AG10803 (cell line): ENCODE measurements at regions not wholly inside any gene's neighbourhood (a gene's known extent, or its start where the extent isn't known, plus 50 kb on each side); places are given as distances from the start of the nearest gene placed in this dataset.

Experiments used
- DNase-seq: peaks from one replicate; pipeline ENCODE4 v3.0.0; 2010; ENCODE audit warnings: low read depth
- H3K4me3 ChIP-seq: 2 replicates; pipeline ENCODE4 v1.5.1; 2011; ENCODE audit warnings: mild to moderate bottlenecking, low read length, control low read depth
- TF ChIP-seq, protein P1 (sequence below): conservative IDR thresholded peaks from 2 replicates; pipeline ENCODE4 v1.5.1; 2011; ENCODE audit warnings: mild to moderate bottlenecking, low read length, control low read depth, inconsistent platforms

DNA sequence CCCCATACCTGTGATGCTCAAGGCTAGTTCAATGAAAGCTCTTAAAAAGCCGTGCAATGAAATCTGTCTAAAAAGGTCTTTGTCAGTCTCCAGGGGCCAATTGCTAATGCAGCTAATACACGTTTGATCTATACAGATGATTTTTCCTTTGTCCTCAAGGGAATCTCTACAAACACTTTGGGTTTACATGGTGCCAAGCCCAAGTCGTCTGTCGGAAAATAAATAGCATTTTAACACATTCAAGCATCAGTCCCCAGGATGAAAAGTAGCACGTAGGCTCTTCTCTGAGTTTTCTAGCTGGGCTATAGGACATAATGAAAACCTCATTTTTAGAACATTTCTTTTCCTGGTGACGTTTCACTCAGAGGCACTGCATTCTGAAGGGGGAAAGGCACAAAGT lies 477.4 kb upstream of the WWC1 start:
- TF ChIP-seq, protein P1, sequence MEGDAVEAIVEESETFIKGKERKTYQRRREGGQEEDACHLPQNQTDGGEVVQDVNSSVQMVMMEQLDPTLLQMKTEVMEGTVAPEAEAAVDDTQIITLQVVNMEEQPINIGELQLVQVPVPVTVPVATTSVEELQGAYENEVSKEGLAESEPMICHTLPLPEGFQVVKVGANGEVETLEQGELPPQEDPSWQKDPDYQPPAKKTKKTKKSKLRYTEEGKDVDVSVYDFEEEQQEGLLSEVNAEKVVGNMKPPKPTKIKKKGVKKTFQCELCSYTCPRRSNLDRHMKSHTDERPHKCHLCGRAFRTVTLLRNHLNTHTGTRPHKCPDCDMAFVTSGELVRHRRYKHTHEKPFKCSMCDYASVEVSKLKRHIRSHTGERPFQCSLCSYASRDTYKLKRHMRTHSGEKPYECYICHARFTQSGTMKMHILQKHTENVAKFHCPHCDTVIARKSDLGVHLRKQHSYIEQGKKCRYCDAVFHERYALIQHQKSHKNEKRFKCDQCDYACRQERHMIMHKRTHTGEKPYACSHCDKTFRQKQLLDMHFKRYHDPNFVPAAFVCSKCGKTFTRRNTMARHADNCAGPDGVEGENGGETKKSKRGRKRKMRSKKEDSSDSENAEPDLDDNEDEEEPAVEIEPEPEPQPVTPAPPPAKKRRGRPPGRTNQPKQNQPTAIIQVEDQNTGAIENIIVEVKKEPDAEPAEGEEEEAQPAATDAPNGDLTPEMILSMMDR, result no peak
- H3K4me3 ChIP-seq, result no peak overlapping the region
- peak; percentile 45 for DNase-seq

DNA sequence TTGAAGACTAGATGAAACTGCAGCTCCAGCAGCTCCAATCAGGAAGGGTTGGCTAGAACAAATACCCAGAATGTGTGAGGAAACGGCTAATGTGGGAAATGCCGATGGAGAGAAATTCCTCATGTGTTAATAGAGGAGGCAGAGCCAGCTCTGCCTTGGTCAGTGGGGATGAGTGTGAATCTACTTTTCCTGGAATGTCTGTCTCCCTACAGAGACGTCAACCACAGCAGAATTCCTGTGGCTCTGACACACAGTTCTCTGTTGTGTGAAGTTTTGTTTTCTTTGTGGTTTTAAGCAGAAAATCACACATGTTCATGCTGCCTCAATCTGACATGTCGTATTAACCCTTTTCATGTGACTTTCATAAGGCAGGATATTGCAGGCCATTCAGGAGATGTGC lies 476.6 kb upstream of the WWC1 start:
- TF ChIP-seq, protein P1, result no peak
- H3K4me3 ChIP-seq, result no peak overlapping the region
- peak; percentile 99 for DNase-seq

DNA sequence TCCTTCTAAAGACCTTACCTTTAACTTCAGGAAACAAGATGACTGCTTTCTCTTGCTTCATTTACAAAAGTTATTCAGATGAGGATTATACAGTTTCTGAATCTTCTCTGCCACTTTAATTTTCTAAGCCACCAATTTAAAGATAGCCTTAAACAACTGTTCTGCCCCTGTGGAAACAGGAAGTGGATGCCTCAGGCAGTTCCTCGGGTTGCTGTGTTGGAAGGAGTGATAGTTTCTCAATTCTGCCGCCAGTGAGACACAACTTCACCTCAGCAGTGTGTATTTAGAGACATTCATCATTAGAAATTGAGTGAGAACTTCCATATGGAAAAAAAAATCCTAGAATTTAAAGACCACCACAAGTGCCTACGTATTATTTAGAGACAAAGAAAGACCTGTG lies 475.1 kb upstream of the WWC1 start:
- DNase-seq, result peak; percentile 60
- TF ChIP-seq, protein P1, result no peak
- no peak overlapping the region for H3K4me3 ChIP-seq

- TF ChIP-seq, protein P1, result no peak
- H3K4me3 ChIP-seq, result no peak overlapping the region
- DNase-seq, result no peak
Observed at GRCh38 chr5:167816864-167817263, 474.6 kb upstream of the WWC1 start.

DNA sequence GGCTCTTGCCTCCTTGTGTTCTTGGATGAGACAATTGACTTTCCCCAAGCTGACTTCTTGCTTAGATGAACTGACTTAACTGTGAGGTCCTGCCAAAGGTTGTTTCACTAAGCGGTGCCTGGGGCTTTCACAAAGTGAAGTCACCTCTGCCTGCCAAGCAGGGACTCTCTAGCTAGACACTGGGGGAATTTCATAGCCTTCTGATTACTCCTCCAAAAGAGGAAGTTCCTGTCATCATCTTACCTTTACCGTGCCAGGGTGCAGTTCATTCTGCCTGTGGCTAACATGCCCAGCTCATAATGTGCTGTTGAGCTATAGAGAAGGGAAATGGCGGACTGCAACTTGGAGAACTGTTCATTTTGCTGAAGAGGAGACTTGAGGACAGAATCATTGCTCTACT lies 472.0 kb upstream of the WWC1 start:
- no peak for DNase-seq
- no peak overlapping the region for H3K4me3 ChIP-seq
- TF ChIP-seq, protein P1, result no peak

DNA sequence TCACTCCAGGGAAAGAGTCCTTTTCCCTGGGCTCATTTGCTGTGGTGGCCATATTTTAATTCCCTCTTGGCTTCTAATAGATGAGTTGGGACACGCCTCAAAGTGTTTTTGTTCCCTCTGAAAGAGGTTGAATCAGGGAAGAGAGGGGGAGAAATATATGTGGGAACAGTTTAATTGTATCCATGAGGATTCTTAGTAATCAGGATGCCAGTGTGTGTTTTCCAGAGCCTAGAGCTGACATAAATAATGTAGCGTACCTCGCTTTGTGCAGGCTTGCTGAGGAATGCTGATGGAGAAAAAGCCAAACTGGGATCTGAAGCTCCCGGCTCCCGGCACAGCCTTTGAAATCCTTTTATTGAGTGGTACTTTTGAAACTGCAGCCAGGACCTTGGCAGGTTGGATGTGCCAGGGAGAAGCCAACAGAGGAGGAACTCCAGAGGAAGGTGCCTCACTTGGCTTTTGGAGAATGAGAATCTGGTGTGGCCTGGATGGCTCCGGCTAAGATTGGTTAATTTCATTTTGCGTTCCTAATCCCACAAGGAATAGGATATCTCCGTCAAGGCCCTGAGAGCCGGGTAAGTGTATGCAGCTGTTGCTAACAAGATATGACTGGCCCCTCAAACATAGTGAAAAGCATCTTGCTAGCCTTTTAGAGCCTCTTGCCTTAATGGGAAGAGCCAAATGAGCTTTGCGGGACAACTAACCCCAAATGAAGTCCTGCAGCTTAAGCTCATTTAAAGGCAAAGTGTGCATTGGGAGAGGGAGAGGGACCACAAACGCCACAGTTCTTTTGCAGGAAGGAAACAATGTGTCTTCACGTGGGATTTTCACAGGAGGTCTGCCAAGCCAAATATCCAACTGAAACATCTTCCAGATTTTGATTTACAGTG lies 471.1 kb upstream of the WWC1 start:
- TF ChIP-seq, protein P1, result no peak
- peak; percentile 49 for DNase-seq
- H3K4me3 ChIP-seq, result 0 out of 2 replicates have a peak overlapping the region, but pooled peaks have one; percentile 4

DNA sequence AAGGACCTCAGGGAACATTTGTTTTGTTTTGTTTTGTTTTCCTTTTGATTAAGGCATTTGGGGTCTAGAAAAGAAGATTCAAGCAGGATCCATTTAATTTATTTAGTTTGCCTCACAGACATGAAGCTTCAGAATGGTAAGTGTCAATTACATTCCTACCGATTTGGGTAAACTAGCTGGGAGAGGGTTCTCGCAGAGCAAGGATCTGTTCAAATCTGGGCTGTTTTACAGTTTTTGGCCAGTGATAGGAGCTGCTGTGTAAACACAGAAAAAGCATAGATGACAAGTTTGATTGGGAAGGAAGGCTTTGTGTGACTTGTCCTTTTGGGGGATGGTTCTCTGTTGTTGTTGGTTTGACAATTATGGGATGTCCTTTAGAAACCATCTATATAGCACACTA lies 470.3 kb upstream of the WWC1 start:
- H3K4me3 ChIP-seq, result no peak overlapping the region
- DNase-seq, result peak; percentile 40
- TF ChIP-seq, protein P1, result no peak; the same call in 1 of the 2 replicates
